GM21717 (cell line): ENCODE measurements at regions not wholly inside any gene's neighbourhood (a gene's known extent, or its start where the extent isn't known, plus 50 kb on each side); places are given as distances from the start of the nearest gene placed in this dataset.
A peak's percentile ranks its signal among the peaks of the same experiment; 100 is the strongest.
"Not testable (repeated sequence)": the region's sequence is repeated elsewhere in the genome, so short reads cannot be mapped to it uniquely, and the experiment has no call there.

Experiments
- ATAC-seq: cut with Tn5 transposase; IDR thresholded peaks from one replicate; pipeline ENCODE4 v1.9.1; 2021; ENCODE audit warnings: mild to moderate bottlenecking, moderate library complexity; ENCODE audit not compliant: unreplicated experiment

DNA sequence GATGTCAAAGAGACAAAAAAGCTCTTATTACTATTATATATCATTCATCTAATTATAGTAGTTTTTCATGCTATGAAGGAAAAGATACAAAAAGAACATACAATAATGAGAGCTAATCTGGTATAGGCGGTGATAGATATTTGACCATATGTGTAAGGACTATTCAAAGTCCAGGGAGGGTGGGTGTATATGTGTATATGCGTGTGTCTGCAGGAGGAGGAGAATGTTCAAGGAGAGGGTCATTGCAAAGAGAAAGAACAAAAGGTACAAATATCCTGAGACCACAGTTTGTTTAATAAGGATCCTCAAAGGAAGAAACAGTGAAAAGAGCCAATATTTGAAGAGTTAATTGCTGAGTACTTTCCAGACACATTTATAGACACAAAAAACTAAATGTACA, 1288.6 kb upstream of the CITED2 start:
- ATAC-seq = no peak

- ATAC-seq = no peak
Measured at GRCh38 chr6:140661691-140662090, 1287.2 kb upstream of the CITED2 start.

- ATAC-seq = no peak
Measured at GRCh38 chr6:140660295-140660694, 1285.8 kb upstream of the CITED2 start.

GRCh38 chr6:140653972-140654371, 1279.5 kb upstream of the CITED2 start:
- no peak for ATAC-seq

DNA sequence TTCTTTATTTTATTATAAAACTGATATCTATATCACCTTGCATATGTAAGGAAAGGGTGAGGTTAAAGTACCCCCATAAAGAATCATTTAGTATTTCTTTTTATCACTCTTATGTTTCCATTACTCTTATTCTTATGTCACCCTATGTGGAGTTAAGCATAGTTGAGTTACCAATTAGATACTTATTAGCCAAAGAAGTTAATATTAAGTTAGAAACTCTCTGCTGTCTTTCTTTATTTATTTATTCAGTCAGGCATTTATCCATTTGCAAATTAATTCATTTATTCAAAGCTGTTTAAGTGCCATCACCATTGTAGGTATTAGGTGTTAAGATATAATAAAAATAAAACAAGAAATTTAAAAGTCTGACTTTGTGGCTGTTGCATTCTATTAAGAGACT, 1279.1 kb upstream of the CITED2 start:
- ATAC-seq = no peak

- ATAC-seq = not testable (repeated sequence)
Measured at GRCh38 chr6:140649502-140649901, 1275.1 kb upstream of the CITED2 start.

- ATAC-seq = not testable (repeated sequence)
Measured at GRCh38 chr6:140647322-140647721, 1272.9 kb upstream of the CITED2 start.

GRCh38 chr6:140644017-140644416, 1269.6 kb upstream of the CITED2 start:
- ATAC-seq = no peak

GRCh38 chr6:140641412-140641811, 1267.0 kb upstream of the CITED2 start:
- ATAC-seq = peak; percentile 85

- ATAC-seq = no peak
Measured at GRCh38 chr6:140636908-140637402, 1262.5 kb upstream of the CITED2 start.

- no peak for ATAC-seq
Measured at GRCh38 chr6:140636271-140636907, 1261.9 kb upstream of the CITED2 start.

- ATAC-seq = no peak
Measured at GRCh38 chr6:140627002-140627401, 1252.6 kb upstream of the CITED2 start.

DNA sequence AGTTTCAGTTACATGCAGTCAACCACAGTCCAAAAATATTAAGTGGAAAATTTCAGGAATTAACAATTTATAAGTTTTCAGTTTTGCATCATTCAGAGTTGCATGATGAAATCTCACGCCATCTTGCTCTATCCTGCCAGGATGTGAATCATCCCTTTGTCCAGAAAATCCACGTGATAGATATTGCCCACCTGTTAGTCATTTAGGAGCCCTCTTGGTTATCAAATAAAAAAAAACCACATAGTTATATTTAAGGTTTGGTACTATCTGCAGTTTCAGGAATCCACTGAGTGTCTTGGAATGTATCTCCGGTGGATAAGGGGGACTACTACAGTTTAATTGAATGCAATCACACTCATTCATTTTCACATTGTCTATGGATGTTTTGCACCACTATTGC, 1249.0 kb upstream of the CITED2 start:
- ATAC-seq = no peak

- ATAC-seq = no peak
Measured at GRCh38 chr6:140620496-140620895, 1246.0 kb upstream of the CITED2 start.

DNA sequence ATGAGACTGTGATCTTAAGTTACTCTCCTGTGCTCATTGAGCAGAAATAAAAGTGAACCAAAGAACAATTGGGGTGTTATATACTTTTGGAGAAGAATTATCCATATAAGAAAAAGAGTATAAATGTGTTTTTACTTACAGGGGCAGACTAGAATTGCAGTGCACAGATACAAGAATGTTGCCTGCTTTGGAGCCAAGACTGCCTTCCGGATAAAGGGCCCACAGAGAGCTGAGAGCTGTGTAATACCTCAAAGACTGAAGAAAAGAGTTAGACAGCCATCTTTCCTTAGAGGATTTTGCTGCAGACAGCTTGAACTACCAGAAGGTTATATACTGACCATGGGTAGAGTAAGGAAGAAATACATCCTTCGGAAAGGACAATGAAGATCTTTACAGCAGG, 1235.5 kb upstream of the CITED2 start:
- no peak for ATAC-seq

GRCh38 chr6:140609321-140609720, 1234.9 kb upstream of the CITED2 start:
- no peak for ATAC-seq

GRCh38 chr6:140604786-140605185, 1230.3 kb upstream of the CITED2 start:
- ATAC-seq = no peak

DNA sequence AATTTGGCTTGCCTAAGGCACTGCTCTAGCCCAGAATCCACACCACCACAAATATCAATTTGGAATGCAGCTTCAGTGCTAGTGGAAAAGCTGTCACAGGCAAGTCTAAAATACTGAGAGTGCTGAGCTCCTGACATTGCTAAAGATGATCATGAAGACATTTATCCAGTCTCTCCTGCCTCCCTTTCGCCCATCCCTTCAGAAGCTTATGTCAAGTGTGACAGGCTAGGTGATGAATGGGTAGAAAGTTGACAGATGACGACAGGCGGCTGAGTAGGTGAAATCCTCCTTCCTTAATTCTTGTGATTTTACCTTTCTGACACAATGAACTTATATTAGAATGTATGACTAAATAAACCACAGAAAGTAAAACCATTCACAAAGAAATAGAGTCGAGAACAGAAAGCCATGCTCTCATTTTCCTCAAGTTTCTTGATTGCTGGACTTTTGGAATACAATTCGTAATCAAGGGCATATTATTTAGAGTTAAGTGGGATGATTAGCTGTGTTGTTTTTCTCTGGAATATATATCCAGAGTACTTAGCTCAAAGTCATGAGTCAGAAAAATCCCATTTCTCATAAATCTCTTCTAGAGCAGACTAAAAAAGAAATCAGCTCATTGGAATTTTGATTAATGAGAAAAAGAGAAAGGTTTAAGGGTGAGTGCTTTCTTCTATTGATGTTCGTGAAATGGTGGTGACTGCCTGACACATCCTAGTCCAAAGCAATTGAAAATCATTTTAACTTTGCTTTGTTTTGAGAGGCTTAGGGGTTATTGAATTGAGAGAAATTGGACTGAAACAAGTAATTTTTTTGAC, 1228.2 kb upstream of the CITED2 start:
- ATAC-seq = no peak

GRCh38 chr6:140601021-140601808, 1226.8 kb upstream of the CITED2 start:
- no peak for ATAC-seq

GRCh38 chr6:140599916-140600315, 1225.5 kb upstream of the CITED2 start:
- no peak for ATAC-seq

DNA sequence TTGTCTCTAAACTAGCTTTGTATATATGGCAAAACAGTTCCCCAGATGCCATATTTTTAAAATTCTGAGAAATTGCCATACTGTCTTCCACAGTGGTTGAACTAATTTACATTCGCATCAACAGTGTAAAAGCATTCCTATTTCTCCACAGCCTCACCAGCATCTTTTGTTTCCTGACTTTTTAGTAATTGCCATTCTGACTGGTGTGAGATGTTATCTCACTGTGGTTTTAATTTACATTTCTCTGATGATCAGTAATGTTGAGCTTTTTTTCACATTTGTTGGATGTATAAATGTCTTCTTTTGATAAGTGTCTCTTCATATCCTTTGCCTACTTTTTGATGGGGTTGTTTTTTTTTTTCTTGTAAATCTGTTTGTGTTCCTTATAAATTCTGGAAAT, 1222.7 kb upstream of the CITED2 start:
- ATAC-seq = no peak

GRCh38 chr6:140594806-140595128, 1220.3 kb upstream of the CITED2 start:
- no peak for ATAC-seq
